ENCODE measurements at regions not wholly inside any gene's neighbourhood (a gene's known extent, or its start where the extent isn't known, plus 50 kb on each side); places are given as distances from the start of the nearest gene placed in this dataset.
"Not testable (repeated sequence)": the region's sequence is repeated elsewhere in the genome, so short reads cannot be mapped to it uniquely, and the experiment has no call there.

GRCh38 chr9:73089304-73089985, 62.2 kb upstream of the ANXA1 start:
- no peaks in the 10 kb centered on the region for H3K27me3 ChIP-seq
- H3K9me3 ChIP-seq (ENCODE audit: low read depth), result no peaks in the 10 kb centered on the region
- no peak overlapping the region for H3K4me3 ChIP-seq
- H3K4me1 ChIP-seq (ENCODE audit: low read depth), result no peaks in the 10 kb centered on the region
- no peak overlapping the region for H3K27ac ChIP-seq
- no peak for DNase-seq (ENCODE audit: low read depth in 1 of 2, low spot score in 1 of 2)
- no peaks in the 10 kb centered on the region for H3K36me3 ChIP-seq
- TF ChIP-seq CTCF (IDR thresholded peaks at IDR 0.05; ENCODE audit: low read depth, low read length), result no peak

GRCh38 chr9:73087876-73088275, 63.8 kb upstream of the ANXA1 start:
- not testable (repeated sequence) for H3K9me3 ChIP-seq (ENCODE audit: low read depth); H3K4me3 ChIP-seq; H3K27me3 ChIP-seq; DNase-seq (ENCODE audit: low read depth in 1 of 2, low spot score in 1 of 2); H3K36me3 ChIP-seq; H3K27ac ChIP-seq; H3K4me1 ChIP-seq (ENCODE audit: low read depth)

- H3K36me3 ChIP-seq, result no peaks in the 10 kb centered on the region
- DNase-seq (ENCODE audit: low read depth in 1 of 2, low spot score in 1 of 2), result no peak
- no peak overlapping the region for H3K27ac ChIP-seq
- no peak for TF ChIP-seq CTCF (IDR thresholded peaks at IDR 0.05; ENCODE audit: low read depth, low read length)
- H3K4me3 ChIP-seq, result no peak overlapping the region
- H3K9me3 ChIP-seq (ENCODE audit: low read depth), result no peaks in the 10 kb centered on the region
- no peaks in the 10 kb centered on the region for H3K4me1 ChIP-seq (ENCODE audit: low read depth)
- H3K27me3 ChIP-seq, result no peaks in the 10 kb centered on the region
These were observed 68.1 kb upstream of the ANXA1 start for GRCh38 chr9:73083519-73083918.

- H3K4me1 ChIP-seq (ENCODE audit: low read depth), result no peaks in the 10 kb centered on the region
- peak; percentile 63 to 79 for DNase-seq (ENCODE audit: low read depth in 1 of 2, low spot score in 1 of 2)
These were observed 69.5 kb upstream of the ANXA1 start for GRCh38 chr9:73081979-73082657.

GRCh38 chr9:73080110-73080694, 71.5 kb upstream of the ANXA1 start:
- TF ChIP-seq CTCF (IDR thresholded peaks at IDR 0.05; ENCODE audit: low read depth, low read length), result no peak
- Histone ChIP-seq H3K36me3 (no peaks in the 10 kb centered on the region), H3K9me3 (ENCODE audit: low read depth) (no peaks in the 10 kb centered on the region), H3K27me3 (no peaks in the 10 kb centered on the region), H3K27ac (no peak overlapping the region), H3K4me1 (ENCODE audit: low read depth) (no peaks in the 10 kb centered on the region), H3K4me3 (no peak overlapping the region)
- peak in 1 of 2 donors; percentile 5 for DNase-seq (ENCODE audit: low read depth in 1 of 2, low spot score in 1 of 2)

More at GRCh38 chr9:73081979-73082657, 69.5 kb upstream of the ANXA1 start:
- Histone ChIP-seq H3K4me3 (no peak overlapping the region), H3K27me3 (no peaks in the 10 kb centered on the region), H3K9me3 (ENCODE audit: low read depth) (no peaks in the 10 kb centered on the region), H3K36me3 (no peaks in the 10 kb centered on the region), H3K27ac (no peak overlapping the region)
- TF ChIP-seq CTCF (IDR thresholded peaks at IDR 0.05; ENCODE audit: low read depth, low read length), result peak; percentile 88

GRCh38 chr9:73079326-73079725, 72.3 kb upstream of the ANXA1 start:
- Histone ChIP-seq H3K36me3 (no peaks in the 10 kb centered on the region), H3K27me3 (no peaks in the 10 kb centered on the region), H3K9me3 (ENCODE audit: low read depth) (no peaks in the 10 kb centered on the region), H3K4me3 (no peak overlapping the region), H3K4me1 (ENCODE audit: low read depth) (no peaks in the 10 kb centered on the region), H3K27ac (no peak overlapping the region)
- TF ChIP-seq CTCF (IDR thresholded peaks at IDR 0.05; ENCODE audit: low read depth, low read length), result no peak
- no peak for DNase-seq (ENCODE audit: low read depth in 1 of 2, low spot score in 1 of 2)
